ENCODE measurements at regions not wholly inside any gene's neighbourhood (a gene's known extent, or its start where the extent isn't known, plus 50 kb on each side); places are given as distances from the start of the nearest gene placed in this dataset.

DNA sequence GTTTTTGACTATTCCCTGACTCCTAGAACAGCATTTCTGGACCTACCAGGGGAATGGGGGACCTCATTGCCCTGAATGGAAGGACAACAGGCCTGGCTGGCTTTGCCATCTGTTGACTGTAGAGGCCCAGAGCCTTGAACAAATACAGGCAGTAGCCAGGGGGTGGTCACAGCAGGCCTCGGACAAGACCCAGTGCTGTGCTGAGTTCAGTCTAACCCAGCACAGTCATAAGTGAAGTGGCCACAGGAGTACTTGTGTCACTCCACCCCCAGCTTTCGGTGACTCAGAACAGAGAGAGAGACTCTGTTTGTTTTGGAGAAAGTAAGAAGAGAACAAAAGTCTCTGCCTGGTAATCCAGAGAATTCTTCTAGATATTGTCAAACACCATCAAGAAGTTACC is 310.0 kb downstream of the PRR32 start:
- H4K20me1 ChIP-seq (ENCODE audit: insufficient read depth, low read length) = no peaks in the 10 kb centered on the region
- H3K4me3 ChIP-seq (replicated peaks in 1 of 3; ENCODE audit: insufficient read depth in 1 of 3, low read depth in 2 of 3, low read length in 3 of 3) = no peak overlapping the region
- ChIA-PET CTCF (ENCODE audit: low intra/inter-chr PET ratio, low total read pairs) (no interaction called here), POLR2A (no interaction called here)
- no peaks in the 10 kb centered on the region for H3K27me3 ChIP-seq (ENCODE audit: control insufficient read depth in 1 of 2, insufficient read depth in 2 of 2, low read length in 2 of 2)
- in situ Hi-C loops (cut with HindIII; ENCODE audit: extremely low pct_ligation_motif_present, low pct_unique_long_range_greater_than_20kb) = no loop called here
- H3K36me3 ChIP-seq (replicated peaks in 1 of 2; ENCODE audit: control insufficient read depth in 1 of 2, insufficient read depth in 2 of 2, low read length in 2 of 2) = no peaks in the 10 kb centered on the region
- H3K79me2 ChIP-seq (ENCODE audit: insufficient read depth, low read length) = no peaks in the 10 kb centered on the region
- DNase-seq (ENCODE audit: low spot score) (no peak), ATAC-seq (no peak), FAIRE-seq (no peak)
- no peak overlapping the region for H3K4me2 ChIP-seq (ENCODE audit: low read depth, low read length)
- H2AFZ ChIP-seq (ENCODE audit: low read length) = no peak overlapping the region
- H3K9me3 ChIP-seq (ENCODE audit: low read length) = peaks cover 46% of the 10 kb centered on the region
- TF ChIP-seq MBD4 (IDR thresholded peaks at IDR 0.05; ENCODE audit: borderline replicate concordance, low read length) = no peak
- TF ChIP-seq RARG (CRISPR knock-in tag; IDR thresholded peaks at IDR 0.05; ENCODE audit: low read depth) = no peak
- TF ChIP-seq ZNF737 (CRISPR knock-in tag; IDR thresholded peaks at IDR 0.05; ENCODE audit: borderline replicate concordance) = no peak
- no CpG with 5 or more reads among the region's 2 CpGs for WGBS (ENCODE audit: low lambda C conversion rate)
- intact Hi-C loops (cut with micrococcal nuclease; ENCODE audit: unreplicated experiment) = no loop called here
- H3K9ac ChIP-seq (ENCODE audit: insufficient read depth, low read depth, low read length) = no peak overlapping the region
- H3K4me1 ChIP-seq (ENCODE audit: insufficient read depth, low read length) = no peaks in the 10 kb centered on the region
- no peak overlapping the region for H3K27ac ChIP-seq (ENCODE audit: extremely low read length, insufficient read depth, low read length)
- no TSS peak for BruUV-seq (replicated peaks)

DNA sequence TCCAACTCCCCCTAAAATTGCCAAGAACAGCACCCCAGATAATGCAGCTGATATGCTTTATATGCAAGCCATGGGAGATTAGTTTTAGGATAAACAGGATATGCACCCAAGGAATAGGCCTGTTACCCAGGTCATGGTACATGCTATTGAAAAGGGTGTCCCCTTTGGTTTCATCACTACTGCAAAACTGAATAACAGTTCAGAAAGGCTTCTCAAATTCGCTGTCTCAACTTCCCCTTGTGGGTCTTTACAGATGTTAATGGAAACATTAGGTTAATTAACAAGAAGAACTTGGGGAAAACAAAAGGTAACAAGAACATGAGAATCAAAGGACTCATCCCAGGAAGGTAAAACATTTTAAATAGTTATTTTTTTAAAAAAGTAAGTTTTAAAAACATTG is 318.7 kb downstream of the PRR32 start:
- in situ Hi-C loops (cut with HindIII; ENCODE audit: extremely low pct_ligation_motif_present, low pct_unique_long_range_greater_than_20kb) (no loop called here), intact Hi-C loops (cut with micrococcal nuclease; ENCODE audit: unreplicated experiment) (no loop called here)
- TF ChIP-seq ZNF143 (CRISPR knock-in tag; IDR thresholded peaks at IDR 0.05) (no peak), CBX5 (CRISPR knock-in tag; IDR thresholded peaks at IDR 0.05; ENCODE audit: borderline replicate concordance) (no peak), ZMYM3 (CRISPR knock-in tag; IDR thresholded peaks at IDR 0.05) (no peak), TOE1 (CRISPR knock-in tag; IDR thresholded peaks at IDR 0.05) (no peak), ZNF329 (CRISPR knock-in tag; IDR thresholded peaks at IDR 0.05; ENCODE audit: low read depth) (no peak), ZBTB42 (CRISPR knock-in tag; IDR thresholded peaks at IDR 0.05) (no peak), ZNF737 (CRISPR knock-in tag; IDR thresholded peaks at IDR 0.05; ENCODE audit: borderline replicate concordance) (no peak)
- TF ChIP-seq, protein P1, sequence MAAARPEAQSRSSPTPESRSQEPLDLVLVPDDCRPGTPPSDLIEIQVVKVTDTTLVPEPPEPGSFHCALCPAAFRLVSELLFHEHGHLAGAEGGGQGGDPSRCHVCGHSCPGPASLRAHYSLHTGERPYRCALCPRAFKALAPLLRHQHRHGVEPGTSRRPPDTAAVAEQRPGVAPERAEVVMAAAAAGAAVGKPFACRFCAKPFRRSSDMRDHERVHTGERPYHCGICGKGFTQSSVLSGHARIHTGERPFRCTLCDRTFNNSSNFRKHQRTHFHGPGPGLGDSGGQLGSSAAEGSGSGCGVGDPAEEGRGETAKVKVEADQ (CRISPR knock-in tag; IDR thresholded peaks at IDR 0.05; ENCODE audit: borderline replicate concordance) = no peak
- FAIRE-seq (no peak), DNase-seq (ENCODE audit: low spot score) (no peak), ATAC-seq (no peak)
- Histone ChIP-seq H3K4me1 (ENCODE audit: insufficient read depth, low read length) (no peaks in the 10 kb centered on the region), H3K4me2 (ENCODE audit: low read depth, low read length) (no peak overlapping the region), H3K27ac (ENCODE audit: extremely low read length, insufficient read depth, low read length) (no peak overlapping the region), H4K20me1 (ENCODE audit: insufficient read depth, low read length) (no peaks in the 10 kb centered on the region), H3K9me3 (ENCODE audit: low read length) (peaks cover 28% of the 10 kb centered on the region), H3K27me3 (ENCODE audit: control insufficient read depth in 1 of 2, insufficient read depth in 2 of 2, low read length in 2 of 2) (no peaks in the 10 kb centered on the region), H3K36me3 (replicated peaks in 1 of 2; ENCODE audit: control insufficient read depth in 1 of 2, insufficient read depth in 2 of 2, low read length in 2 of 2) (no peaks in the 10 kb centered on the region), H3K4me3 (replicated peaks in 1 of 3; ENCODE audit: insufficient read depth in 1 of 3, low read depth in 2 of 3, low read length in 3 of 3) (no peak overlapping the region), H3K79me2 (ENCODE audit: insufficient read depth, low read length) (no peaks in the 10 kb centered on the region), H2AFZ (ENCODE audit: low read length) (no peak overlapping the region), H3K9ac (ENCODE audit: insufficient read depth, low read depth, low read length) (no peak overlapping the region)
- no TSS peak for BruUV-seq (replicated peaks)
- ChIA-PET POLR2A (no interaction called here), CTCF (ENCODE audit: low intra/inter-chr PET ratio, low total read pairs) (no interaction called here)
- 0% methylated on average over 1 of the region's 1 CpG for WGBS (ENCODE audit: low lambda C conversion rate)

All from HepG2 (cell line).